Hematopoietic multipotent progenitor cell treated with erythropoietin and hydrocortisone succinate and interleukin-3 and kit ligand, for 6 days (in vitro differentiated cells): ENCODE measurements at regions not wholly inside any gene's neighbourhood (a gene's known extent, or its start where the extent isn't known, plus 50 kb on each side); places are given as distances from the start of the nearest gene placed in this dataset.
A peak's percentile ranks its signal among the peaks of the same experiment; 100 is the strongest.

ENCODE experiments used
- DNase-seq: peaks from one replicate; pipeline ENCODE4 v3.0.0-alpha.2; 2015

- no peak for DNase-seq
Measured at GRCh38 chr1:4562321-4562720, 92.1 kb upstream of the AJAP1 start.

GRCh38 chr1:4563586-4563985 lies 90.8 kb upstream of the AJAP1 start:
- no peak for DNase-seq

GRCh38 chr1:4564051-4564450 lies 90.4 kb upstream of the AJAP1 start:
- no peak for DNase-seq

- DNase-seq: no peak
Measured at GRCh38 chr1:4565166-4565565, 89.2 kb upstream of the AJAP1 start.

GRCh38 chr1:4565801-4566449 lies 88.5 kb upstream of the AJAP1 start:
- DNase-seq: no peak

- DNase-seq: no peak
Measured at GRCh38 chr1:4571263-4571662, 83.1 kb upstream of the AJAP1 start.

GRCh38 chr1:4573526-4573925 lies 80.9 kb upstream of the AJAP1 start:
- no peak for DNase-seq

- DNase-seq: no peak
Measured at GRCh38 chr1:4581807-4582206, 72.6 kb upstream of the AJAP1 start.

GRCh38 chr1:4584449-4584848 lies 70.0 kb upstream of the AJAP1 start:
- DNase-seq: no peak

GRCh38 chr1:4585216-4585615 lies 69.2 kb upstream of the AJAP1 start:
- peak; percentile 73 for DNase-seq

GRCh38 chr1:4585705-4586104 lies 68.7 kb upstream of the AJAP1 start:
- DNase-seq: no peak

- DNase-seq: peak; percentile 41
Measured at GRCh38 chr1:4586611-4587160, 67.7 kb upstream of the AJAP1 start.

- DNase-seq: no peak
Measured at GRCh38 chr1:4587721-4588120, 66.7 kb upstream of the AJAP1 start.

- no peak for DNase-seq
Measured at GRCh38 chr1:4590756-4591155, 63.7 kb upstream of the AJAP1 start.

- DNase-seq: no peak
Measured at GRCh38 chr1:4591926-4592325, 62.5 kb upstream of the AJAP1 start.

GRCh38 chr1:4593106-4593505 lies 61.3 kb upstream of the AJAP1 start:
- DNase-seq: no peak

GRCh38 chr1:4594286-4594991 lies 60.0 kb upstream of the AJAP1 start:
- DNase-seq: no peak

GRCh38 chr1:4595341-4596225 lies 58.8 kb upstream of the AJAP1 start:
- no peak for DNase-seq

GRCh38 chr1:4596486-4596885 lies 57.9 kb upstream of the AJAP1 start:
- DNase-seq: no peak

- no peak for DNase-seq
Measured at GRCh38 chr1:4597020-4597419, 57.4 kb upstream of the AJAP1 start.

GRCh38 chr1:4598561-4598960 lies 55.8 kb upstream of the AJAP1 start:
- no peak for DNase-seq

GRCh38 chr1:4599521-4599920 lies 54.9 kb upstream of the AJAP1 start:
- DNase-seq: no peak

- DNase-seq: no peak
Measured at GRCh38 chr1:4599951-4600481, 54.4 kb upstream of the AJAP1 start.
